Trophoblast cell (in vitro differentiated cells and primary cell): ENCODE measurements at regions not wholly inside any gene's neighbourhood (a gene's known extent, or its start where the extent isn't known, plus 50 kb on each side); places are given as distances from the start of the nearest gene placed in this dataset.
A peak's percentile ranks its signal among the peaks of the same experiment; 100 is the strongest.

Experiments used
- DNase-seq, 2 donors: peaks; one replicate each; pipeline ENCODE4 v3.0.0-alpha.2; 2016
- H2AFZ ChIP-seq: 2 replicates; pipeline ENCODE4 v1.6.1; 2013; ENCODE audit warnings: low read length, moderate library complexity, mild to moderate bottlenecking; ENCODE audit not compliant: insufficient read depth, poor library complexity
- H2AK5ac ChIP-seq: 2 replicates; pipeline ENCODE4 v1.6.1; 2013; ENCODE audit warnings: mild to moderate bottlenecking, low read length
- H2BK120ac ChIP-seq: 2 replicates; pipeline ENCODE4 v1.6.1; 2013; ENCODE audit warnings: low read length, mild to moderate bottlenecking, moderate library complexity; ENCODE audit not compliant: insufficient read depth, poor library complexity
- H2BK12ac ChIP-seq: 2 replicates; pipeline ENCODE4 v1.6.1; 2013; ENCODE audit warnings: mild to moderate bottlenecking, low read length, moderate library complexity
- H2BK5ac ChIP-seq: 2 replicates; pipeline ENCODE4 v1.6.1; 2013; ENCODE audit warnings: low read length, low read depth, moderate library complexity, mild to moderate bottlenecking; ENCODE audit not compliant: poor library complexity
- H3K14ac ChIP-seq: 2 replicates; pipeline ENCODE4 v1.6.1; 2013; ENCODE audit warnings: mild to moderate bottlenecking, low read length
- H3K18ac ChIP-seq: 2 replicates; pipeline ENCODE4 v1.6.1; 2013; ENCODE audit warnings: mild to moderate bottlenecking, low read length
- H3K23ac ChIP-seq: 2 replicates; pipeline ENCODE4 v1.6.1; 2013; ENCODE audit warnings: low read length
- H3K27ac ChIP-seq: 2 replicates; pipeline ENCODE4 v1.5.1; 2013; ENCODE audit warnings: low read depth, mild to moderate bottlenecking, inconsistent platforms, low read length, moderate library complexity
- H3K27me3 ChIP-seq: 2 replicates; pipeline ENCODE4 v1.6.1; 2013; ENCODE audit warnings: inconsistent platforms, mild to moderate bottlenecking, low read length, moderate library complexity; ENCODE audit not compliant: insufficient read depth
- H3K36me3 ChIP-seq, 2 experiments: 1 replicate in 1 of 2; 2 replicates in 1 of 2; pipeline ENCODE4 v1.6.1; 2013; ENCODE audit warnings: low read length in 2 of 2, mild to moderate bottlenecking in 2 of 2, moderate library complexity in 1 of 2; ENCODE audit not compliant: insufficient read depth in 2 of 2, control insufficient read depth in 1 of 2
- H3K4ac ChIP-seq: 2 replicates; pipeline ENCODE4 v1.6.1; 2013; ENCODE audit warnings: low read depth, mild to moderate bottlenecking, low read length, moderate library complexity
- H3K4me1 ChIP-seq, 2 experiments: 1 replicate in 1 of 2; 2 replicates in 1 of 2; pipeline ENCODE4 v1.6.1; 2013; ENCODE audit warnings: low read length in 2 of 2, mild to moderate bottlenecking in 2 of 2, moderate library complexity in 1 of 2; ENCODE audit not compliant: insufficient read depth in 2 of 2, control insufficient read depth in 1 of 2
- H3K4me2 ChIP-seq: 2 replicates; pipeline ENCODE4 v1.6.1; 2013; ENCODE audit warnings: inconsistent platforms, mild to moderate bottlenecking, low read length, moderate library complexity
- H3K4me3 ChIP-seq: 2 replicates; pipeline ENCODE4 v1.5.1; 2013; ENCODE audit warnings: mild to moderate bottlenecking, low read depth, low read length, inconsistent platforms
- H3K79me1 ChIP-seq: one replicate; pipeline ENCODE4 v1.6.1; 2013; ENCODE audit warnings: low read length
- H3K79me2 ChIP-seq: 2 replicates; pipeline ENCODE4 v1.6.1; 2013; ENCODE audit warnings: low read length, mild to moderate bottlenecking; ENCODE audit not compliant: control insufficient read depth, insufficient read depth, poor library complexity
- H3K9ac ChIP-seq: 2 replicates; pipeline ENCODE4 v1.6.1; 2013; ENCODE audit warnings: mild to moderate bottlenecking, low read length
- H3K9me3 ChIP-seq: 2 replicates; pipeline ENCODE4 v1.6.1; 2013; ENCODE audit warnings: low read depth, mild to moderate bottlenecking, control low read depth, inconsistent platforms, low read length; ENCODE audit not compliant: insufficient read depth
- H4K12ac ChIP-seq: 2 replicates; pipeline ENCODE4 v1.6.1; 2013; ENCODE audit warnings: low read depth, mild to moderate bottlenecking, low read length, moderate library complexity
- H4K8ac ChIP-seq: 2 replicates; pipeline ENCODE4 v1.6.1; 2013; ENCODE audit warnings: low read depth, mild to moderate bottlenecking, low read length, moderate library complexity
- H4K91ac ChIP-seq: one replicate; pipeline ENCODE4 v1.6.1; 2013; ENCODE audit warnings: low read depth, mild to moderate bottlenecking, low read length, moderate library complexity
- WGBS: extraction: QIAGEN DNeasy Blood & Tissue Kit; methylation state at CpG from one replicate; pipeline ENCODE4 v1.1.7; 2013; ENCODE audit warnings: missing lambda C conversion rate; ENCODE audit not compliant: insufficient read length, insufficient coverage; ENCODE audit errors: extremely low coverage; 5-methylcytosine and 5-hydroxymethylcytosine counted together

DNA sequence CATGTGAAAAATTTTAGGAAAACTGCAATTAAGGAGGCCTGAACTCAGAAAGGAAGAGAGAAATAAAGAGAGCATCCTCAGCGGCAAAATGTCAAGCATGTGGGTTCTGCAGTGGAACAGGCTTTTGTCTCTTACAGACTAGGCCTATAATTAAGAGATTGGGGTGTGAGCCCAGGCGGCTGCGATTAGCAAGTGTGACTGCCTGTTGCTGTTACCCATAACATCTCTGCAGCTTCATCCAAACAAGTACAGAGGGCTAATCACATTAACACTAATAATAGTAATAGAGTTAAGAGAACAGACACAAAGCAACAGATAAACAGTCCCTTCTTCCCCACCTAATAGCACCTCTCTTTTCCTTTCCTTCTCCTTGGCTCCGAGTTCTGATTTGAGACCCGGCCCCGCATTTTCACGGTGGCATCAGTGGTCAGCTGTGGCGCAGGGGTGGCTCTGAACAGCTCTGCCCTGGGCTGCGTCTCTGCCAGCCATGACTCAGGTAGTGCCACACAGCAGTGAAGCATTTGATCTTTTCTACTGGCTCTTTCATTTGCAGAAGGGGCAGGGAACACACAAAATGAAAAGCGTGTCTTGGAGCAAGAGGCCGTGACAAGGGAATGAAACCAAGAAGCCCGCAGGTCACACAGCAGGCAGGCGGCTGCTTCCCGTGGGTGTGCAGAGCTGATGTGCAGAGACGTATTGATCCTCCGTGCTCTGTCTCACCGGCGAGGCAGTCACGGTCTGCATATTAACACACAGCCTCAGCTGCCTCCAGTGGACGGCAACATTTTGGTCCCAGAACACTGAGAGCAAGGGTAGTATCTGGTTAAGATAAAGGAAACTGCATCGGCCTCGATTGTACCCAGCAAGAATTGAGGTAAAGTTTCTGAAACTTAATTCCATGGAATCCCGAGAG is 103.1 kb downstream of the KLF6 start:
- Histone ChIP-seq H3K79me1 (peaks cover 2% of the 10 kb centered on the region), H3K23ac (no peak overlapping the region), H3K9me3 (peaks cover 6% of the 10 kb centered on the region), H2BK12ac (no peak overlapping the region), H3K79me2 (no peaks in the 10 kb centered on the region), H3K9ac (no peak overlapping the region), H3K4me2 (no peak overlapping the region), H3K18ac (no peak overlapping the region), H3K14ac (no peak overlapping the region), H3K4me1 (peaks cover 2 to 3% of the 10 kb centered on the region in 2 experiments), H4K91ac (no peak overlapping the region), H2AK5ac (no peak overlapping the region), H2BK120ac (no peak overlapping the region), H2BK5ac (no peak overlapping the region), H3K4ac (no peak overlapping the region), H3K36me3 (no peaks in the 10 kb centered on the region), H3K27ac (no peak overlapping the region), H3K27me3 (no peaks in the 10 kb centered on the region), H4K8ac (no peak overlapping the region), H4K12ac (no peak overlapping the region), H3K4me3 (no peak overlapping the region), H2AFZ (no peak overlapping the region)
- no CpG with 5 or more reads among the region's 23 CpGs for WGBS
- no peak for DNase-seq

GRCh38 chr10:3679950-3680629 is 104.9 kb downstream of the KLF6 start:
- Histone ChIP-seq H3K14ac (no peak overlapping the region), H3K4ac (no peak overlapping the region), H3K79me1 (peaks cover 2% of the 10 kb centered on the region), H3K4me1 (peaks cover 2 to 3% of the 10 kb centered on the region in 2 experiments), H3K9ac (no peak overlapping the region), H3K23ac (no peak overlapping the region), H3K4me2 (no peak overlapping the region), H3K79me2 (no peaks in the 10 kb centered on the region), H4K91ac (no peak overlapping the region), H3K27me3 (no peaks in the 10 kb centered on the region), H3K27ac (no peak overlapping the region), H2BK12ac (no peak overlapping the region), H4K8ac (no peak overlapping the region), H2BK120ac (no peak overlapping the region), H4K12ac (no peak overlapping the region), H3K18ac (no peak overlapping the region), H2AK5ac (no peak overlapping the region), H2AFZ (no peak overlapping the region), H3K9me3 (peaks cover 5% of the 10 kb centered on the region), H3K36me3 (no peaks in the 10 kb centered on the region), H3K4me3 (no peak overlapping the region), H2BK5ac (no peak overlapping the region)
- DNase-seq = no peak
- WGBS = no CpG with 5 or more reads among the region's 8 CpGs

DNA sequence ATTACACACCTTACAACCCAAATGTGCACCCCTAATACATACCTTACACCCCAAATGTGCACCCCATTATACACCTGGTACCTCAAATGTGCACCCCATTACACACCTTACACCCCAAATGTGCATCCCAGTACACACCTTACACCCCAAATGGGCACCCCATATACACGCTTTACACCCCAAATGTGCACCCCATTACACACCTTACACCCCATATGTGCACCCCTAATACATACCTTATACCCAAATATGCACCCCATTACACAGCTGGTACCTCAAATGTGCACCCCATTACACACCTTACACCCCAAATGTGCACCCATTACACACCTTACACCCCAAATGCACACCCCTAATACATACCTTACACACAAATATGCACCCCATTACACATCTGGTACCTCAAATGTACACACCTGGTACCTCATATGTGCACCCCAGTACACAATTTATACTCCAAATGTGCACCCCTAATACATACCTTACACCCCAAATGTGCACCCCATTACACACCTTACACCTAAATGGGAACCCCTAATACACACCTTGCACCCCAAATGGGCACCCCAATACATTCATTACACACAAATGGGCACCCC is 106.3 kb downstream of the KLF6 start:
- H3K27me3 ChIP-seq = no peaks in the 10 kb centered on the region
- no peak overlapping the region for H3K18ac ChIP-seq
- peaks cover 3% of the 10 kb centered on the region for H3K9me3 ChIP-seq
- H4K8ac ChIP-seq = peak overlapping the region; percentile 73
- H4K91ac ChIP-seq = no peak overlapping the region
- no peak overlapping the region for H3K4ac ChIP-seq
- WGBS = no CpG with 5 or more reads among the region's 1 CpG
- H3K79me1 ChIP-seq = peaks cover 2% of the 10 kb centered on the region
- no peak overlapping the region for H3K9ac ChIP-seq
- no peak overlapping the region for H2BK12ac ChIP-seq
- H3K14ac ChIP-seq = no peak overlapping the region
- H2AFZ ChIP-seq = no peak overlapping the region
- H3K4me1 ChIP-seq = peaks cover 2 to 3% of the 10 kb centered on the region in 2 experiments
- no peak for DNase-seq
- no peak overlapping the region for H2BK120ac ChIP-seq
- H3K23ac ChIP-seq = no peak overlapping the region
- no peak overlapping the region for H3K27ac ChIP-seq
- H3K4me2 ChIP-seq = no peak overlapping the region
- H3K79me2 ChIP-seq = no peaks in the 10 kb centered on the region
- H2BK5ac ChIP-seq = no peak overlapping the region
- H3K36me3 ChIP-seq = no peaks in the 10 kb centered on the region
- H3K4me3 ChIP-seq = no peak overlapping the region
- no peak overlapping the region for H4K12ac ChIP-seq
- no peak overlapping the region for H2AK5ac ChIP-seq

GRCh38 chr10:3676564-3676963 is 108.4 kb downstream of the KLF6 start:
- no peak overlapping the region for H4K91ac ChIP-seq
- no peak overlapping the region for H3K4me3 ChIP-seq
- H3K9ac ChIP-seq = no peak overlapping the region
- no peak for DNase-seq
- H3K4me2 ChIP-seq = no peak overlapping the region
- H2AK5ac ChIP-seq = no peak overlapping the region
- no CpG with 5 or more reads among the region's 5 CpGs for WGBS
- H3K27me3 ChIP-seq = no peaks in the 10 kb centered on the region
- H3K4ac ChIP-seq = no peak overlapping the region
- H2BK120ac ChIP-seq = no peak overlapping the region
- no peak overlapping the region for H3K14ac ChIP-seq
- H4K8ac ChIP-seq = no peak overlapping the region
- H3K23ac ChIP-seq = no peak overlapping the region
- no peaks in the 10 kb centered on the region for H3K79me2 ChIP-seq
- H3K9me3 ChIP-seq = peaks cover 1% of the 10 kb centered on the region
- H3K18ac ChIP-seq = no peak overlapping the region
- no peak overlapping the region for H4K12ac ChIP-seq
- peaks cover 2% of the 10 kb centered on the region for H3K79me1 ChIP-seq
- no peak overlapping the region for H3K27ac ChIP-seq
- H2BK12ac ChIP-seq = no peak overlapping the region
- H3K4me1 ChIP-seq = peaks cover 2 to 4% of the 10 kb centered on the region in 2 experiments
- H2BK5ac ChIP-seq = no peak overlapping the region
- H3K36me3 ChIP-seq = no peaks in the 10 kb centered on the region
- H2AFZ ChIP-seq = no peak overlapping the region
